GM20000 (cell line): ENCODE measurements at regions not wholly inside any gene's neighbourhood (a gene's known extent, or its start where the extent isn't known, plus 50 kb on each side); places are given as distances from the start of the nearest gene placed in this dataset.
A peak's percentile ranks its signal among the peaks of the same experiment; 100 is the strongest.
"Not testable (repeated sequence)": the region's sequence is repeated elsewhere in the genome, so short reads cannot be mapped to it uniquely, and the experiment has no call there.

ENCODE experiments used
- DNase-seq: peaks from one replicate; pipeline ENCODE4 v3.0.0; 2012; ENCODE audit warnings: low spot score
- TF ChIP-seq, protein P1 (sequence below): IDR thresholded peaks from 2 replicates; pipeline ENCODE4 v1.5.1; 2012; ENCODE audit warnings: mild to moderate bottlenecking, control low read depth; ENCODE audit errors: extremely low read depth, missing control alignments

DNA sequence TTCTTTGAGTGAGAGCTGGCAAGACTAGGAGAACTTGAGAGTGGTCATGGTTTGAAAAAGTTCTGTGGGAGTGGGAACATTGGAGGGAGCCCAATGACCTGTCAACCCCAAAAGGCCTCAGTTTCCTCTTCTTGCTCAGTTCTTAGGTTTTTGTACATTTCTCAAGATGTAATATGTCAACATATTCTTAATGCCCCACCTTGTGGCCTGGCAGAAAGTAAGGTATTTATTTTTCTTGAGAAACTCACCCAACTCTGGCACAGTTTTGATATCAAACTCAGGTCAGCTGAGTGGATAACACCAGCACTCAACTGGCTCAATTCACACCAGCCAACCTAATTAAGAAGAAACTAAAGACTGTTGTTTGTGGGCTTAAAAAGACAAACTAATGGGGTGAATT is 123.0 kb upstream of the SLC27A6 start:
- TF ChIP-seq, protein P1, sequence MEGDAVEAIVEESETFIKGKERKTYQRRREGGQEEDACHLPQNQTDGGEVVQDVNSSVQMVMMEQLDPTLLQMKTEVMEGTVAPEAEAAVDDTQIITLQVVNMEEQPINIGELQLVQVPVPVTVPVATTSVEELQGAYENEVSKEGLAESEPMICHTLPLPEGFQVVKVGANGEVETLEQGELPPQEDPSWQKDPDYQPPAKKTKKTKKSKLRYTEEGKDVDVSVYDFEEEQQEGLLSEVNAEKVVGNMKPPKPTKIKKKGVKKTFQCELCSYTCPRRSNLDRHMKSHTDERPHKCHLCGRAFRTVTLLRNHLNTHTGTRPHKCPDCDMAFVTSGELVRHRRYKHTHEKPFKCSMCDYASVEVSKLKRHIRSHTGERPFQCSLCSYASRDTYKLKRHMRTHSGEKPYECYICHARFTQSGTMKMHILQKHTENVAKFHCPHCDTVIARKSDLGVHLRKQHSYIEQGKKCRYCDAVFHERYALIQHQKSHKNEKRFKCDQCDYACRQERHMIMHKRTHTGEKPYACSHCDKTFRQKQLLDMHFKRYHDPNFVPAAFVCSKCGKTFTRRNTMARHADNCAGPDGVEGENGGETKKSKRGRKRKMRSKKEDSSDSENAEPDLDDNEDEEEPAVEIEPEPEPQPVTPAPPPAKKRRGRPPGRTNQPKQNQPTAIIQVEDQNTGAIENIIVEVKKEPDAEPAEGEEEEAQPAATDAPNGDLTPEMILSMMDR = no peak
- DNase-seq = no peak

DNA sequence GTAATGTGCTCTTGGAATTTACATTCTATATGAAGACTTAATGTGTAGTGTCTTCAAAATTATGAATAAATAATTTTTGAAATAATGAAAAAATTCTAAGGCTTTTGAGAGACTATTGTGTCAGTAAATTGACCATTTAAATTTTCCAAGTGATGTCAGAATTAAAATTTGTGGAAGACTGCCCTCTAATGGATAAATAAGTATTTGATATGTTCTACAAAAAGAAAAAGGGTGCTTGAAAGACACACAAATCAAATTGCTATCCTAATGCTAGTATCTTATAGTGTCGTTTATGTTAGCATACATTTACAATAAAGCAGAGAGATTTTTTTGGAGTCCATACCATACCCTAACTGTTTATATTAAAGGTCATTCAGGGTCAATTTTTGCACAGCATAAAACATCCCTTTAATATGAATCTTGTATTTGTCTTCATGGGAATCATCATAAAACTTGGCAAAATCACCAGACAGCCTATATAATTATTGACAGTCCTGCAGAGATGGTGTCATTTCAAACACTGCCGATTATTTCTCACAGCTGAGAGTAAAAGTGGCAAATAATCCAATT is 120.8 kb upstream of the SLC27A6 start:
- TF ChIP-seq, protein P1 = no peak
- DNase-seq = peak; percentile 6

DNA sequence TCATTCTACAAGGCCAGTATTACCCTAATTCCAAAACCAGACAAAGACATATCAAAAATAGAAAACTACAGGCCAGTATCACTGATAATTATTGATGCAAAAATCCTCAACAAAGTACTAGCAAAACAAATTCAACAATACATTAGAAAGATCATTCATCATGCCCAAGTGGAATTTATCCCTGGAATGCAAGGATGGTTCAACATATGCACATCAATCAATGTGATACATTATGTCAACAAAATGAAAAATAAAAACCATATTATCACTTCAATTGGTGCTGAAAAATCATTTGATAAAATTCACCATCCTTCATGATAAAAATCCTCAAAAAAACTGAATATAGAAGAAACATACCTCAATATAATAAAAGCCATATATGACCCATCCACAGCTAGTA is 115.2 kb upstream of the SLC27A6 start:
- TF ChIP-seq, protein P1 = no peak
- DNase-seq = no peak

DNA sequence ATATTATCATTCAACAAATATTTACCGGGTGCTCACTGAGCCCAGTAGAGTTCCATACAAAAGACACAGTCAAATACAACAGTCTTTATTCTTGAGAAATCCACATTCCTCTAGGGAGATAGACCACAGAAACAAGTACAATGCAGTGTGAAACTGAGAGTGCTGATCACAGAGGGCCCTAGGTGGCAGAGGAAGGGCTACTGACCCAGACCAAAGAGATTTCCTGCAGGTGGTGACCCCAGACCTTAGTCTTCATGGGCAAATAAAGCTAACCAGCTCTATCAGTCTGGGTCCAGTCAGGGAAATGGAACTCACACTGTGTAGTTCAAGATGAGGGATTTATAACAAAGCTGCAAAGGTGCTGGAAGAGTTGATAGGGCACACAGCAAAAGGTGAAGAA is 110.4 kb upstream of the SLC27A6 start:
- no peak for DNase-seq
- TF ChIP-seq, protein P1 = no peak

DNA sequence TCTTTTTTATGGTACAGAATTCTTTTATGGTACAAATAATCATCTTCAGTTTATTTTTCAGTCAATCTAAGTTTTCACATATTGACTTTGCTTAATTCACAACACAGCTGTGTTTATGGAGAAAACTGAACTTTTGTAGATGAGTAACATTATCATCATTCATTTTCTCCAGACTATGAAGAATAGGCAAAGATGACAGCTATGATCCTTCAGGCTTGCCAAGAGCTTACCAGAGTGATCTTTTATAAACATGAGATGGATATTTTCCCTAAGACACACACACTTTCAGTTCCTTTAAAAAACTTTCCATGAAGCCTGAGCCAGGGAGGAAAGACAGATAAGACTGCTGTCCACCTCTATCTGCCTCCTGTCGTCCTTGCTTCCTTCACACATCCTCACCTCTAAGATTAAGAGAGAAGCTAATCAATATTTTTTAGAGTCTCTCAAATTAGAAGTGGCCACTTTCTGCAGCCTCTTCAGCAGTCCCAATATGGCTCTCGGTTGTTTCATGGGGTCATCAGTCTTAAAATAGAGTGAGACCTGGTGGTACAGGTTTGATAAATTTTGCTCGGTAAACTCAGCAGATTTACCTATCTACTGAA is 108.1 kb upstream of the SLC27A6 start:
- no peak for DNase-seq
- TF ChIP-seq, protein P1 = no peak

DNA sequence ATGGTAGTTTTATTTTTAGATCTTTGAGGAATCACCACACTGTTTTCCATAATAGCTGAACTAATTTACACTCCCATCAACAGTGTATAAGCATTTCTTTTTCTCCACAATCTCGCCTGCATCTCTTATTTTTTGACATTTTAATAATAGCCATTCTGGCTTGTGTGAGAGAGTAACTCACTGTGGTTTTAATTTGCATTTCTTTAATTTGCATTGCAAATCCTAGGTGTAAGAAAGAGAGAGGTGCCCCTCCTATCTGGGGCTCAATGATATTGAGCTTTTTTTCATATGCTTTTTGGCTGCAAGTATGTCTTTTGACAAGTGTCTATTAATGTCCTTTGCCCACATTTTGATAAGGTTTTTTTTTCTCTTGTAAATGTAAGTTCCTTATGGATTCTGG is 106.3 kb upstream of the SLC27A6 start:
- TF ChIP-seq, protein P1 = no peak
- no peak for DNase-seq

DNA sequence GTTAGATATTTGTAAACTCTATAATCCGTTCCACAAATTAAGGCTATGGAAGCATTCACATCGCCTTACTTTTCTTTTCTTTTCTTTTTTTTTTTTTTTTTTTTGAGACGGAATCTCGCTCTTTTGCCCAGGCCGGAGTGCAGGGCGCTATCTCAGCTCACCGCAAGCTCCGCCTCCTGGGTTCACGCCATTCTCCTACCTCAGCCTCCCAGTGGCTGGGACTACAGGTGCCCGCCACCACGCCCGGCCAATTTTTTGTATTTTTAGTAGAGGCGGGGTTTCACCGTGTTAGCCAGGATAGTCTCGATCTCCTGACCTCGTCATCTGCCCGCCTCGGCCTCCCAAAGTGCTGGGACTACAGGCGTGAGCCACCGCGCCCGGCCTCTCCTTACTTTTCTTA is 104.1 kb upstream of the SLC27A6 start:
- DNase-seq = not testable (repeated sequence)

DNA sequence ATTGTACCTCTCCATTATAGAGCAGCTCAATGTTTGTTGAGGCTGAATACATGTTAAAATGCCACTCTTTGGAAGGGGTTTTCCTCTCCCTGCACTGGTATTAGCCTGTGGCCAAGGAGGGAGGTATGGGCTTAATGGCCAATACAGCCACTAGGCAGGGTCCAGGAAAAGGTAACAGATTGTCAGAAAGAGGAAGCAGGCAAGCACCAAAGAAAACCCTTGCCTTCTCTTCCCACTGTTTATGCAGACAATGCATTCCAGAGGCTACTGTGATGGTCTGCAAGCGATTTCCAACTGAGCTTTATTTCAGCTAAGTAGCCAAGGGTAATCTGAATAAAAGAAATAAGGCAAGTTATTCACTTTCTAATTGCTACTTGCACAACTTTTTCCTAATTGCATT is 95.3 kb upstream of the SLC27A6 start:
- DNase-seq = no peak
- TF ChIP-seq, protein P1 = no peak
